HG02610 (cell line): ENCODE measurements at regions not wholly inside any gene's neighbourhood (a gene's known extent, or its start where the extent isn't known, plus 50 kb on each side); places are given as distances from the start of the nearest gene placed in this dataset.

Experiments used
- ATAC-seq: cut with Tn5 transposase; IDR thresholded peaks from one replicate; pipeline ENCODE4 v1.9.1; 2021; ENCODE audit warnings: mild to moderate bottlenecking, moderate library complexity; ENCODE audit not compliant: unreplicated experiment

DNA sequence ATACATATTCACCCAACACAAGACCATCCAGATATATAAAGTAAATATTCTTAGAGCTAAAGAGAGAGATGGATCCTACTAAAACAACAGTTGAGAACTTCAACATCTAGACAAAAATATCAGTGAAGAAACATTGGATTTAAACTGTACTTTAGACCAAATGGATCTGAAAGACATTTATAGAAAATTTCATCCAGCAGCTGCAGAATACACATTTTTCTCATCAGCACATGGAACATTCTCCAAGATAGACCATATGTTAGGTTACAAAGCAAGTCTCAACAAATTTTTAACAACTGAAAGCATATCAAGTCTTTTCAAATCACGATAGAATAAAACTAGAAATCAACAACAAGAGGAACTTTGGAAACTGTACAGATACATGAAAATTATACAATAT, 369.0 kb upstream of the CCDC54 start:
- no peak for ATAC-seq

DNA sequence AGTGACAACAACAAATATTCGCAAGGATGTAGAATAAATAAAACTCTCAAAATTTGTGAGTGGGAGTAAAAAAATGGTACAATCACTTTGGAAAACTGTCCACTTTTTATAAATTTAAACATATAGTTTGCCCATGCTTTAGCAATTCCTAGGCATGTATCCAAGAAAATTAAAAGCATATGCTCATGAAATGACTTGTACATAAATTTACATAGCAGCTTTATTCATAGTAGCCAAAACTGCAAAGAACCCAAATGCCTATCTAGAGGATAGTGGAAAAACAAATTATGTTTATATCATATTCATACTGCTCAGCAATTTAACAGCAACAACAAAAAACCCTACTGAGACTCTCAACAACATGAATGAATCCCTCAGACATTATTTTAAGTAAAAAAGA, 363.6 kb upstream of the CCDC54 start:
- no peak for ATAC-seq

DNA sequence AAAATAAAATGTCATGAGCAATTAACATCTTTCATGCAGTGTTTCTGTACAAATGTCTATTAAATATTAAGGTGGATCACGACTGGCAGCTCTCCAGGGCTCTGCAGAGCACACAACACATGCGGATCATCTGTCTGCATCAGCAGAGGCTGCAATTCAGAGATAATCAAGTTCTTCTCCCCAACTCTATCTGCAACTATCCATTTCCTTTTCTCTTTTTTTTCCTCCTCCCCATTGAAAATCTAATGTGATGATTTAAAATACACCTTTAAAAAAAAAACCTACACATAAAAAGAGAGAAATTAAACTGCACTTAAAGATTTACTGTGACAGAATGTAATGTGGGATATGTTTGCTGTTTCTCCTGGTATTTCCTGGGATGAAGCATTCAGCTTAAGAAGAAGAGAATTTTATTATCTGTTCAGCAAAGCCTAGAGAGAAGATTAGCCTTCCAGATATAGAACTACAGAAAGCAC, 352.6 kb upstream of the CCDC54 start:
- no peak for ATAC-seq

DNA sequence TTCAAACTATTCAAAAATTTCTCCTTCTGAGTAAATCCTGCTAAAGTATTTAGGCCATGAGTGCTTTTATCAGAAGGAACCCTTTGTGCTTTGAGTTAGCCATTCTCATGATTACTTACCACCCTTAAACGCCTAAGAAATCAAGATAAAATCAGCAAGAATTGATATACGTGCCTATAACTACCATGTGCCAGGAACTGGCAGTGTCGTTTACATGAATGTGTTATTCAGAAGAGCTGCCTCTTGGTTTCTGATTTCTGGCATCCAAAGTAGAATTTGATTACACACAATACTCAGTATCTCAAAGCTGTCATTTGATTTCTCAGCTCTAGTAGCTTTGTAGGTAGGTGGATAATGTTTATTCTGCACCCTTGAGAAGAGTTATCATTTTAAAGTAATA, 351.3 kb upstream of the CCDC54 start:
- ATAC-seq: no peak

DNA sequence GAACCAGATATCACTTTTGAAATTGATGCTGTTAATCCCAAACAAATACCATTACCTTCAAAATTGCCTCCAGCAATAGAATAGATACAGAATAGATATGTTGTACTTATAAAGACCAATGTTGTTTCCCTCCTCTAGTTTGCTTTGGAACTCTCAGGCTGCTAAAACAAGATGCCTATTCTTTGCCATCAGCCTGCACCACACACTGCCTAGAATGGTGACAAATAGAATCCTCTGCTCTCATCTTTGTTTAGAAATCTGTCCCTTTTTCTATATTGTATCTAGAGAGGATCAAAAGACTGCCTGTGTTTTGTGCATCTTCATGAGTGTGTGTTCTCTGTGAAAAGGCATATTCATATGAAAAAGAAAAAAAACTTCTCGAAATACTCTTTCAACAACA, 349.2 kb upstream of the CCDC54 start:
- ATAC-seq: no peak

DNA sequence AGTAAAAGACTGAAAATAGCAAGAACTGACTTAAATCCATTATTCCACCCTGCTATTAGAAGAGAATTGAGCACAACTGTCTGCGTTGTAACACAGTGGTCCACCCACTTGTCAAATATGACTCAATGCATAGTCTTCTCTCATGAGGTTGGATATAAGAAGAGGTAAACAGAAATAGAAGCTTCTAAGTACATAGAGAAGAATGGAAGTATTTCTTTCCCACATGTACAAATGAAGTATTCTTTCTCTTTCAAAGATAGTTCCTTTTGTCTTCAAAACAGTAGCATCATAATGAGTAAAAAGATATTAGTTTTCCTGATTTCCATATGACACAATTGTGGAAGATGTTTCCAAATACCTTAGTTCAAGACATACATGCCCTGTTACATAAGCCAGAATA, 348.6 kb upstream of the CCDC54 start:
- no peak for ATAC-seq

DNA sequence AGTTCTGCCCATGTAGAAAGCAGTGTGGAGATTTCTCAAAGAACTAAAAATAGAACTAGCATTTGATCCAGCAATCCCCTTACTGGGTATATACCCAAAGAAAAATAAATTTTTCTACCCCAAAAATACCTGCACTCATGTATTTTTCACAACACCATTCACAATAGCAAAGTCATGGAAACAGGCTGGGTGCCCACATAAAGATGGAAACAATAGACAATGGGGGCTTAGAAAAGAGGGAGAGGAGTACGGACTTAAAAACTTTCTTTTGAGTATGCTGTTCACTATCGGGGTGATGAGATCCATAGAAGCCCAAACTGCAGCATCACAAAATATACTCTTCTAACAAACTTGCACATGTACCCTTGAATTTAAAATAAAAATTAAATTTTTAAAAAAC, 345.1 kb upstream of the CCDC54 start:
- no peak for ATAC-seq

DNA sequence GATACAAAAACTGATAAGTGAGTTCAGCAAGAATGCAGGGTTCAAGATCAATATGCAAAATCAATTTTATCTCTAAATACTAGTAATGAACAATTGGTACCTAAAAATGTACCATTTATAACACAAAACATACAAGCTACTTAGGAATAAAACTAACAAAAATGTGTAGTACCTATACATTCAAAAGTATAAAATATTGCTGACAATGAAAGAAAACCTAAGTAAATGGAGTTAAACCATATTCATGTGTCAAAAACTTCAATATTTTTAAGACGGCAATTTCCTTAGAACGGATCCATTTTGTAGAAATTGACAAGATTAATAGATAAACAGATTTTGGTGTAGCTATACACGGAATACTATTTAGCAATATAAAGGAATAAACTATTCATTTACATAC, 343.1 kb upstream of the CCDC54 start:
- ATAC-seq: no peak

DNA sequence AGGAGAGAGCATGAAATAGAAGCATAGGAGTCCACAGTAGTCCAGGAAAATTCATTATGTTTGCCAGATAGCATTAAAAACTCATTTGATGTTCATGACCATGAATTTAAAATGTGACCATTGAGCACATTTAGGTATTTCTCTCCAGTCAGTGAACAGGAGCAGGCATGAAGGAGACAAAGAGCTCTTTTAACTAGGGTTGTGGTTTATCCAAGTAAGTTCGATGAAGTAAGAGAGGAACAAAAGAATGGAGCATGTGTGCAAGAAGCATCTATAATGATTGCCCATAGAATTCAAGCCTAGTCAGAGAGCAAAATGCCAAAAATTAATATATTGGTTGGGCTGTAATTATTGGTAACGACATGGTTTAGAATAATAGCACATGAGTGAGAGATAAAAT, 342.1 kb upstream of the CCDC54 start:
- no peak for ATAC-seq

DNA sequence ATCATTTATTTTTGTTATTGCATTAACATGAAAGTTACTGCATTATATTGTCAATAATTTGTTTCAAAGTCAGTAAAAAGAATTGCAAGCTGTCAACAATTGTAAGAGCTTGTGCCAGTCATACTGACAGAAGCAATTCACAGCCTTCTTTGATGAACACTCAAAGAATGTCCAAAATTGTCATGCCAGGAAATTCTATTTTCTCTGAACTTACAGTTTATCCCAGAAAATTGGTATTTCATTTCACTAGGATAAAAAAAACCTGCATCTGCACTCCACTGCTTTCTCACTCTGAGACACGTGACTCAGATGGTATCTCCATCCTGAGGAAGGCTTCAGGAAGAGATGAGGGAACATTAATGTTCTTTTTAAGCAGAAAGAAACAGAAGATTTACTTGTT, 332.6 kb upstream of the CCDC54 start:
- no peak for ATAC-seq

DNA sequence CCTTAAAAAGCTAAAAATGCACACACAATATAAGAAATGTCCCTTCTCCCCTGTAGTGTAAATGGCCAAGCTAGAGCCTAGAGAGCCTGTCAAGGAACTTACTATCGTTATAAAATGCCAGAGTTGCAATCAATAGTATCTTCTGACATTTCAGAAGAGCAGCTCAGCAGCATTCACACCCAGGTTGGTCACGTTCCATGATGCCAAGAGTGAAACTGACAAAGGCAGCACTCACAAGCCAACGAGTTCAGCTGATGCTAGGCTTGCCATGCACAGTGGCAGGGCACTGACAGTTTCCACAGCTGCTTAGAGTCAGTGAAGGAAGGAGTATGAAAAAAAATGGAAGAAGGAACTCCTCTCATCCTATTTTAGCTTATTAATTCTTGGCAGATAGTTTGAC, 331.4 kb upstream of the CCDC54 start:
- ATAC-seq: no peak

DNA sequence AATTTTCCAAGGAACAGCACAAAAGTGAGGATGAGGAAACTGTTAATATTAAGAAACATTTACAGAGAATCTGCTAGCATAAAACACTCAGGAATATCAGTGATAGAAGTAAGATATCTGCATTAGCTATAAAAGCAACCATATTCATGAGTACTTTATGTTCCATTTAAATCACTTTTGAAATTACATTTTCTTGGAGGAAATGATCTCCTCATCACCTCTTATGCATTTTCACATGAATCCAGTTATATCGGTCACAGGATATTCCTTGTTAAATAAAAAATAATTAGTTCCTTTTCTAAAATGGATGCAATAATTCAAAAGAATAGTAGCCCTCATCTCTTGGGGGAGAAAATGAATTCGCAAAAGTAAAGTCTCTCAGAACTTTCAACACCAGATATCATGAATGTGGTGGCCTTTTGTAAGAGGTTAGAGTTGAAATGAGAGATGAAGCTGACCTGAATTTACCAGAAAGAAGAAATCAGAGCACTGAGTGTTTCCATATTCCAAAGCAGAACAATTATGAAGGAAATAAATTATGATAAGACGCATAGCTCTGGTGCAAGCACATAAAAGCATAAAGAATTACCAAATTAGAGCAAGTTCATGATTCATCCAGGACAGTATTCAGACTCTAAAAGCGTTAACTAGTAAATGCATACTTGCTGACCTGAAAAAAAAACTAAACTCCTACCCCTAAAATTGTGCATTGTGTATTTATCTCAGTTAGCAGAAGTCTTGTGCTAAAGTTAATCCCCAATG, 321.9 kb upstream of the CCDC54 start:
- no peak for ATAC-seq

DNA sequence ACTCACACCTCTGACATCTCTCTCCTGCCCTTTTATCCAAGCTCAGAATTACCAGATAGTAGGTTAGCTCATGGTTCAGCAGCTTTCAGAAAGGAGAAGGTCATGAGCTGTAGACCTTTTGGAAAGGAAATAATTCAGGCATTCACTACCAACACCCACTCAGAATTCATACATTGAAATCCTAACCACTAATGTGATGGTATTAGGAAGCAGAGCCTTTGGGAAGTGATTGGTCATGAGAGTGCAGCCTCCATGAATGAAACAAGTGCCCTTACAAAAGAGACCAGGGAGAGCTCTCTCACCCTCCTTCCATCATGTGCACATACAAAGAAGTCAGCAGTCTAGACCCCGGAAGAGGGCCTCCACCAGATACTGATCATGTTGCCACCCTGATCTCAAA, 315.8 kb upstream of the CCDC54 start:
- ATAC-seq: no peak

DNA sequence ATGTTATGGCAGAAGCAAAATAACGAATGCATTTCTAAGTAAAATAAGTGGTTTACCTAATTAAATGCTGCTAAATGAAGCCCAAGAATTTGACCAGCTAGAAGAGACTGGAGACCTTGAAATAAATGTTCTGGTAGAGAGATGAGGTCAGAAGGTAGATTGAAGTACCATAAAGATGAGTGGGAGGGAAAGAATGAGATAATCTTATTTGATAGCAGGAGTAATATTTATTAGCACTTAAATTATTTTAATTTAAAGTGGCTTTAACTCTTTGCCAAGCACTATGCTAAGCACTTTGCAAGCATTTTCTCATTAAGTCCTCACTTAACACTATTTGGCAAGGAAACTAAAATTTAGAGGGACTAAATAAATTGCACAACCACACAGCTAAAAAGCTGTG, 314.9 kb upstream of the CCDC54 start:
- ATAC-seq: no peak

DNA sequence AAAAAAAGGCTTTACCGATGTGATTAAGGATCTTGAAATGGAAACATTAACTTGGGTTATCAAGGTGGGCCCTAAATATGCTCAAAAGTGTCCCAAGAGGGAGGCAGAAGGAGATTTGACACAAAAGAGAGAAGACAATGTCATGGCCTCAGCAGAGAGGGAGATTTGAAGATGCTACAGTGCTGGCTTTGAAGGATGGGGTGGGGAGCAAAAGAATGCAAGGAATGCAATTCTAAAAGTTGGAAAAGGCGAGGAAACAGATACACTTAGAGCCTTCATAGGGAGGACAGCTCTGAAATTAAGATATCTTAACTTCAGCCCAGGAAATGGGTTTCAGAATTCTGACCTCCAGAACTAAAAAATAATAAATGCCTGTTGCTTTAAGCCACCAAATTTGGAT, 314.5 kb upstream of the CCDC54 start:
- no peak for ATAC-seq

DNA sequence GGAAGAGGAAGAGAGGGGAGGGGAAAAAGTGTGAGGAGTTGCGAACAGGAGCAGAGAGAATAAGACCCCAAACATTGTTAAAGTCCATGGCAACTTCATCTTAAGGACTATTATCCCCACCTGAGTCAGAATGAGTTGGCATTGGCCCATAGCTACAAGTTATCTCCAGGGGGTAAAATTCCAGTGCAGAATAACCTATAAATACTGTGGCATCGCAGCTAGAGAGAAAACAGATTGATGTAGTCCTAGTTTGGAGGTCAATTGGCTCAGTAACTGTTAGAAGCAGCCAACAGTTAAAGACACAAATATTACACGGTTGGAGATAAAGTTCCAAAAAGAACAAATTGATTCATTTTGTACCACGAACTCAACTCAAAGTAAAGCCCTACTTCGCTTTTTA, 313.9 kb upstream of the CCDC54 start:
- no peak for ATAC-seq

DNA sequence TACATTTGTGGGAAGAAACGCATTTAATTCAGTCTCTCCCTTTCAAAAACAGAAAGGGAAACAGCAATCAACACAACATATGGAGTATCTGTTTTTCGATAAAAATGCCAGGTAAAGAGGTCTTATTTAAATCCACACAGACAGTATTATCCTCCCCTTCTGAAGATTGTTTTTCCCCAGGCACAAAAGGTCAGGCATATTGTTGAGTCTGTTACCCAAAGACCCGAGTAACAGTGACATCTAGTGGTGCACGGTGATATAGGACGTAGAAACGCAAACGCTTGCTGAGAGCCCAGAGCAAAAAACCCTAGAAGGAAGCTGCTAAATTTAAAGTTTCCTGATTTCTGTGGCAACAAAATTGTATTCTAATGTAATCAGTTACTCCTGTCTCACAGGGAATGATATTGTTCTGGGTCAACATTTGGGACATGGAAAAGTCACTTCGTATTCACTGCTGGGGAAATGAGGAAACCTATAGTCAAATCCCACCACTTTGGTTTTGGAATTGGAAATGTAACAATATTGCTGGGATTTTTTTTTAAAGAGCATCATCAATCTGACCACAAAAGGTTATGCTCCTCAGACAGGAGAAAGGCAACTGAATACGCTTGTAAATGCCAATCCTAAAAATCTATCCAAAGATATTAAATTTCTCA, 312.7 kb upstream of the CCDC54 start:
- peak; percentile 93 for ATAC-seq

DNA sequence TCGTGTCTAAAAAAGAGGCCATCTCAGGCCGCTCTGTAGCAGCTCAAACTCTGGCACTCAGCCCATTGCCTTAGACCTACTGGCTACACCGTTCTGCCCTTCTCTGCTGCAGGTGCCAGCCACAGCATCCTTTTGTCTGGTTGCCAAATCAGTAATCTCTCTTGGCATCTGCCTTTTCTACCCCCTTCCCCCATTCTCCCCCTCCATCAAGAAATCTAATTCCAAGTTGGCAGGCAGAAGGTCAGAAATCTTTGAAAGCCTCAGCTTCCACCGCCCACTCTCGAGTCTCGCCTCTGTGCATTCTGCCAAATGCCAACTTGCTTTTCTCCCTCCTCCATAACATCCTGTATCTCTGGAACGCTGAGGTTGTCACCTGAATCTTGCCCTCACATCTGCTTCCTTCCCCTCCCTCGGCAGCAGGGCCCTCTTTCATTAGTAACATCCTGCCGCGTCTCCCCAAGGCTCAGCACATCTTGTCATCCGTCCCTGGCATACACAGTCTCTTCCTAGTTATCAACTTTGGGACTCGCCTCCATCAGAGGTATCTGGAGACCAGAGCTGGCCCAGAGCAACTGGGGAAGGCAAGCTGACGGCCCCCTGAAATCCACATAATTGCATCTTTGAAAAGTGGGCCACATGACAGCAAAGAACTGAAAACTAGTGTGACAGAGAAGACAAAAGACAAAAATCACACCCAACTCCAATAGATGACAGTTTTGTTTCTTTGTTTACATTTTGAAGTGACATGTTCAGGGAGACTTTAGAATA, 312.0 kb upstream of the CCDC54 start:
- ATAC-seq: no peak

DNA sequence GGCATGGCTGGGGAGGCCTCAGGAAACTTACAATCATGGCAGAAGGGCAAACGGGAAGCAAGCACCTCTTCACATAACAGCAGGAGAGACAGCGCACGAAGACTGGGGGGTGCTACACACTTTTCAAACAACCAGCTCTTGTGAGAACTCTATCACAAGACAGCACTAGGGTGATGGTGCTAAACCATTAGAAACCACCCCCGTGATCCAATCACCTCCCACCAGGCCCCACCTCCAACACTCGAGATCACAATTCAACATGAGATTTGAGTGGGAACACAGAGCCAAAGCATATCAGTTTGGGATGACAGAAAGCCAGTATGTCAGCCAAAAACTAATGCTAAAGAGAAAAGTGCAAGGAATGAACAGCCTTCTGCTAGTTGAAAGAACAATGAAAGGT, 309.8 kb upstream of the CCDC54 start:
- ATAC-seq: no peak

DNA sequence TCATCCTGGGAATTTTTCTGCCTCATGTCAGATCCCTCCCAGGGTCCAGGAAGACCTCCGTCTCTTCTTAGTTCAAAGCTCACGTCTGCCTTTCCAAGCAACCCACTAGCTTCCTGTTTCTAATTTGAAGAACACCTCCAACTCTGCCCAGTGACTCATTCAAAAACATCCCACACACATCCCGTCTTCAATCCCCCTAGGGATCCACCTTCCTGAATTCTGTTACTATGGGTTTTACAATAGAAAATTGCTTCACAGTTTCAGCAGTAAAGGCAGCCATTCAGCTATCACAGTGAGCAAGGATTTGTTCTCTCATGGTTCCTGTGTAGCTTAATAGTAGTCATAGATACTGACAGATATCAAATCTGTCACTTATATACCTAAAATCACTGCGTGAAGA, 308.3 kb upstream of the CCDC54 start:
- ATAC-seq: no peak

DNA sequence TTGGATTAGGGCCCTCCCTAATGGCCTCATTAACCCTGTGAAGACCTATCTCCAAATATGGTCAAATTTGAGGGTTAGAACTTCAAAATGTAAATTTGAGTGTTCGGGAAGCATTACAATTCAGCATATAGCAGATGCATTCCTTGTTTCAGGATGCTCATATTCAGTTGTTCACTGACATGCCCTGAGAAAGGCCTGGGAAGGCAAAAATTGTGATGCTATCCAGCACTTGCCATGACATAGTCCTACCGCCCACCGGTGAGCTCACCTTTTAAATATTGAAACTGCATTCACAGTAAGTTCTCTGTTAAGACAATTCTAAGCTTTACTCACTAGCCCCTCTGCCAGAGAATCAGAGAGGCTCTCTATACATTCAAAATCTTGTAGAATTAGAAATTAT, 300.3 kb upstream of the CCDC54 start:
- no peak for ATAC-seq

DNA sequence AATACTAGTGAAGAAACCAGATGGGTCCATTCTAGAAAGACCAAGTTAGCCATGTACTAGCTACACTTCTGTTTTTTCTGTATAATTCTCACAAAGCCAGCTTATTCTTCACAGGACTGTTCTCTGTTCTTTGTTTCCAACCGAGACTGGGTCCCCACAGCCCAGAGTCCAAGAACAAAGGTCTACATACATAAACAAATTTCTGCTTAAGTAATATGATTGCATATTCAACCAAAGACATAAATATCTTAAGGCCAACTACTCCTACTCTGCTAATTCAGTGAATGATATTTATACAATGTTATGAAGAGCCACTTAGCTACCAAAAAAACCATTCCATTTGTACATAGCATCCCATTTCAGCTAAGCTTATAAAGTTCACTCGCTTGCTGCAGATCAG, 299.8 kb upstream of the CCDC54 start:
- no peak for ATAC-seq
